Gastroesophageal sphincter (tissue), 4 donors: ENCODE measurements at regions not wholly inside any gene's neighbourhood (a gene's known extent, or its start where the extent isn't known, plus 50 kb on each side); places are given as distances from the start of the nearest gene placed in this dataset.
"Not testable (repeated sequence)": the region's sequence is repeated elsewhere in the genome, so short reads cannot be mapped to it uniquely, and the experiment has no call there.

Source experiments
- ATAC-seq: fragments of 150-250 bp; one replicate; pipeline ENCODE4 v1.9.1; 2016; ENCODE audit warnings: mild to moderate bottlenecking, moderate library complexity
- H3K27ac ChIP-seq, 4 donors: fragments of 200-600 bp; sonication (generic) in 3 of 4; 1 replicate in 3 of 4; 2 replicates in 1 of 4; pipeline ENCODE4 v1.5.1; 2016 to 2019
- H3K27me3 ChIP-seq: fragments of 200-600 bp; sonication (generic); one replicate; pipeline ENCODE4 v1.5.1; 2019
- H3K36me3 ChIP-seq, 2 donors: fragments of 200-600 bp; sonication (generic); one replicate each; pipeline ENCODE4 v1.5.1; 2019; ENCODE audit warnings: control low read depth in 1 of 2
- H3K4me1 ChIP-seq, 3 donors: fragments of 200-600 bp; sonication (generic); 1 replicate in 2 of 3; 2 replicates in 1 of 3; pipeline ENCODE4 v1.5.1; 2016 to 2019; ENCODE audit warnings: control low read depth in 2 of 3
- H3K4me3 ChIP-seq, 2 donors: fragments of 200-600 bp; sonication (generic); one replicate each; pipeline ENCODE4 v1.5.1; 2019; ENCODE audit warnings: mild to moderate bottlenecking in 1 of 2, moderate library complexity in 1 of 2
- H3K9me3 ChIP-seq, 3 donors: fragments of 200-600 bp; sonication (generic); one replicate each; pipeline ENCODE4 v1.5.1; 2017 to 2019; ENCODE audit warnings: control low read depth in 2 of 3
- EP300 ChIP-seq: sonication (generic); formaldehyde crosslinking; IDR thresholded peaks from one replicate; pipeline ENCODE4 v1.6.1; 2017; ENCODE audit warnings: antibody characterized with exemption, mild to moderate bottlenecking
- POLR2A ChIP-seq, 2 donors: fragments of 450-650 bp; IDR thresholded peaks; one replicate each; pipeline ENCODE4 v1.6.1; 2017; ENCODE audit warnings: antibody characterized with exemption in 2 of 2, mild to moderate bottlenecking in 2 of 2, moderate library complexity in 1 of 2
- POLR2AphosphoS5 ChIP-seq: sonication (generic); formaldehyde crosslinking; IDR thresholded peaks from one replicate; pipeline ENCODE4 v1.6.1; 2017; ENCODE audit warnings: antibody characterized with exemption
- WGBS, 2 donors: methylation state at CpG; one replicate each; pipeline ENCODE4 v1.1.5; 2018; ENCODE audit warnings: low coverage in 1 of 2; 5-methylcytosine and 5-hydroxymethylcytosine counted together
- TF ChIP-seq, protein P1 (sequence below), 4 experiments: fragments of 200-600 bp in 2 of 4; fragments of 450-650 bp in 2 of 4; sonication (generic) in 1 of 4; IDR thresholded peaks; one replicate each; pipeline ENCODE4 v1.5.1; 2017 to 2019; ENCODE audit warnings: antibody characterized with exemption in 4 of 4, mild to moderate bottlenecking in 2 of 4, moderate library complexity in 2 of 4

DNA sequence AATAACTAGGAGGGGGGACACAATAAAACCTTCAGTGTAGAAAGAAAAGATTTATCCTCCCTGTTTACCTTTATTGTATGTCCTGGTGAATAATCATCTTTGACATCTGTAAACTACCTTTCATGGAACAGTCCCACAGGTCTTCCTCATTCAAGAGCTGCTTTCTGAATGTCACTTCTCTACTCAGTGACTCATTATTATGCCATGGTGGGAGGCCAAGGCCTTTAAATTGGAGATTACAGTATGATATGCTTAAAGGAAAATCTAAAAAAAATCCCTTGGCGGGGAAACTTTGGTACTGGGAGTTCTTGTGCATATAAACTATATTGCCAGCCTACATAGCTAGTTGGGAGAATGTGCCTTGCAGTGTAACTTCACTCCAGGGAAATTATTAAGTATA lies 713.0 kb downstream of the TDRD15 start:
- WGBS, 2 donors, result 82 to 91% methylated on average over 1 of the region's 1 CpG
- no peak for ATAC-seq
- H3K27ac ChIP-seq, result no peak overlapping the region
- peaks cover 0 to 12% (median 0%) of the 10 kb centered on the region in 3 donors for H3K4me1 ChIP-seq
- H3K9me3 ChIP-seq, result no peaks in the 10 kb centered on the region
- H3K4me3 ChIP-seq, result no peak overlapping the region
- TF ChIP-seq POLR2AphosphoS5 (no peak), POLR2A (IDR thresholded peaks at IDR 0.05) (no peak), EP300 (no peak)
- TF ChIP-seq, protein P1, sequence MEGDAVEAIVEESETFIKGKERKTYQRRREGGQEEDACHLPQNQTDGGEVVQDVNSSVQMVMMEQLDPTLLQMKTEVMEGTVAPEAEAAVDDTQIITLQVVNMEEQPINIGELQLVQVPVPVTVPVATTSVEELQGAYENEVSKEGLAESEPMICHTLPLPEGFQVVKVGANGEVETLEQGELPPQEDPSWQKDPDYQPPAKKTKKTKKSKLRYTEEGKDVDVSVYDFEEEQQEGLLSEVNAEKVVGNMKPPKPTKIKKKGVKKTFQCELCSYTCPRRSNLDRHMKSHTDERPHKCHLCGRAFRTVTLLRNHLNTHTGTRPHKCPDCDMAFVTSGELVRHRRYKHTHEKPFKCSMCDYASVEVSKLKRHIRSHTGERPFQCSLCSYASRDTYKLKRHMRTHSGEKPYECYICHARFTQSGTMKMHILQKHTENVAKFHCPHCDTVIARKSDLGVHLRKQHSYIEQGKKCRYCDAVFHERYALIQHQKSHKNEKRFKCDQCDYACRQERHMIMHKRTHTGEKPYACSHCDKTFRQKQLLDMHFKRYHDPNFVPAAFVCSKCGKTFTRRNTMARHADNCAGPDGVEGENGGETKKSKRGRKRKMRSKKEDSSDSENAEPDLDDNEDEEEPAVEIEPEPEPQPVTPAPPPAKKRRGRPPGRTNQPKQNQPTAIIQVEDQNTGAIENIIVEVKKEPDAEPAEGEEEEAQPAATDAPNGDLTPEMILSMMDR (IDR thresholded peaks at IDR 0.05), result no peak
- no peaks in the 10 kb centered on the region for H3K36me3 ChIP-seq
- H3K27me3 ChIP-seq, result no peaks in the 10 kb centered on the region

DNA sequence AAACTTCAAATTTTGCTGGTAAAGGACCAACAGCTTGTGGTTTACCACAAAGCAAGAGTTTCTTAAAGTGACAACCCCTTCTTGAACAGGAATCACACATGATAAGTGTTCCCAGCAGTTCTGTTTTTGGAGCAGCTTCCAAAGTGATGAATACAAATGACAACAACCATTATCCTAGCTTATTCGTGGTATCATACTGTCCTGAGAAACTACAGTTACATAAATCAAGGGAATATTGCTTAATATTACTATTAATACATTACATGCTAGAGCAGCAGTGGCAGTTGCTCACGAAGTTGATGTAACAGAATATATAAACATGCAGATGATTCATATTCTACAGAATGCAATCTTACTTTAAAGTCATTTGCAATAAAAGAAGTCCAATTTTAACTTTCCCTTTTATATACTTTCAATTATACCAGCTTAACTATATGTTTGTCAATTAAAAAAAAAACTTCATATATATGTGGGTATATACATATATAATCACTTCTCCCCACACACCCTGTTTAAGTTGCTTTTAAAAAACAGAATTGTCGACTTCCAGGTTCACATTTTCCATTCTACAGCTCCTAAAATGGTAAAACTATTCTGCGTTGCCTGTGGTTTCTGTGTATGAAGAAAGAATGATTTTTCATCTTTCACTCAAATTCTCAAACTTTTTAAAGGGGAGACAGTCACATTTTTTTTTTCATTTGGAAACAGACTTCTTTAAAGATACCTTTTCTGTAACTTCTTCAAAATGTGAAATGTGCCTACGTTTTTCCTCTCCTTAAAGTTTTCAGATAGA lies 713.6 kb downstream of the TDRD15 start:
- no peak overlapping the region for H3K4me3 ChIP-seq
- ATAC-seq, result peak; percentile 36
- H3K9me3 ChIP-seq, result no peaks in the 10 kb centered on the region
- WGBS, 2 donors, result 34 to 37% methylated on average over 5 of the region's 5 CpGs
- TF ChIP-seq EP300 (no peak), POLR2A (IDR thresholded peaks at IDR 0.05) (no peak), POLR2AphosphoS5 (peak; percentile 47)
- TF ChIP-seq, protein P1 (IDR thresholded peaks at IDR 0.05), result no peak
- peaks cover 0 to 12% (median 0%) of the 10 kb centered on the region in 3 donors for H3K4me1 ChIP-seq
- no peaks in the 10 kb centered on the region for H3K36me3 ChIP-seq
- H3K27me3 ChIP-seq, result no peaks in the 10 kb centered on the region
- no peak overlapping the region for H3K27ac ChIP-seq

GRCh38 chr2:21841341-21841740 lies 717.6 kb downstream of the TDRD15 start:
- 40 to 75% methylated on average over 1 to 3 of the region's 3 CpGs for WGBS, 2 donors
- no peak for ATAC-seq

GRCh38 chr2:21850367-21850766 lies 726.6 kb downstream of the TDRD15 start:
- 73 to 85% methylated on average over 4 of the region's 7 CpGs for WGBS, 2 donors
- not testable (repeated sequence) for H3K27ac ChIP-seq, H3K4me1 ChIP-seq, H3K4me3 ChIP-seq, ATAC-seq, H3K36me3 ChIP-seq, H3K27me3 ChIP-seq, H3K9me3 ChIP-seq

More at GRCh38 chr2:21841341-21841740, 717.6 kb downstream of the TDRD15 start:
- Histone ChIP-seq H3K4me1 (peaks cover 0 to 12% (median 0%) of the 10 kb centered on the region in 3 donors), H3K27ac (no peak overlapping the region), H3K36me3 (no peaks in the 10 kb centered on the region), H3K4me3 (no peak overlapping the region), H3K9me3 (no peaks in the 10 kb centered on the region), H3K27me3 (no peaks in the 10 kb centered on the region)
- TF ChIP-seq EP300, result no peak

- whole genome bisulfite sequencing, 2 donors, result 82 to 87% methylated on average over 3 of the region's 3 CpGs
- Histone ChIP-seq H3K36me3 (no peaks in the 10 kb centered on the region), H3K4me1 (no peaks in the 10 kb centered on the region), H3K27me3 (no peaks in the 10 kb centered on the region), H3K9me3 (peaks cover 0 to 8% (median 0%) of the 10 kb centered on the region in 3 donors), H3K4me3 (no peak overlapping the region), H3K27ac (no peak overlapping the region)
- no peak for ATAC-seq
- TF ChIP-seq EP300, result no peak
These were observed 731.2 kb downstream of the TDRD15 start for GRCh38 chr2:21854938-21855337.

DNA sequence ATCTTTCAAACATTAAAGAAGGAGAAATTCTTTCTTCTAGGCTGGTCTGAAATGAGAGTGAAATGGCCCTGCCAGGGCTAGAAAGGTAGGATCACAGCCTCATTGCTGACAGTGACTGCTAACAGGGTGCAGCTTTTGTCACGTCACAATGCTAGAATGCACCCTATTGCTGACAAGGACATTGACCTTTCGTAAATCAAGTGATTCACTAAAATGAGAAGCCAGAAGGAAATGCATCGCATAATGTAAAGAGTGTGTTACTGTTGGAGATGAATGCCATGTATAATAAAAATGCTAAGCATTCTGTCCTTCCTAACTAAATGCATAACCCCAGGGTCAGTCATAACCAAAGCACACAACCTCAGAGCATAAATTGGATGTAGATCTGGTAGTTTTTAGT lies 732.9 kb downstream of the TDRD15 start:
- no peak overlapping the region for H3K27ac ChIP-seq
- ATAC-seq, result no peak

More for the DNA sequence above, 732.9 kb downstream of the TDRD15 start:
- WGBS, 2 donors, result 44 to 61% methylated on average over 2 to 3 of the region's 3 CpGs
- Histone ChIP-seq H3K27me3 (no peaks in the 10 kb centered on the region), H3K4me3 (no peak overlapping the region), H3K4me1 (no peaks in the 10 kb centered on the region), H3K36me3 (no peaks in the 10 kb centered on the region), H3K9me3 (peaks cover 0 to 8% (median 0%) of the 10 kb centered on the region in 3 donors)
- TF ChIP-seq, protein P1 (IDR thresholded peaks at IDR 0.05), result no peak
- TF ChIP-seq POLR2AphosphoS5 (no peak), EP300 (no peak), POLR2A (IDR thresholded peaks at IDR 0.05) (no peak)
